DOHH2 (cell line): ENCODE measurements at regions not wholly inside any gene's neighbourhood (a gene's known extent, or its start where the extent isn't known, plus 50 kb on each side); places are given as distances from the start of the nearest gene placed in this dataset.
"Not testable (repeated sequence)": the region's sequence is repeated elsewhere in the genome, so short reads cannot be mapped to it uniquely, and the experiment has no call there.

Experiments
- H3F3A ChIP-seq: fragments of 200-600 bp; sonication (generic), shearing (Covaris generic); 2 replicates; pipeline ENCODE4 v1.6.0; 2016; ENCODE audit warnings: antibody characterized with exemption, mild to moderate bottlenecking; ENCODE audit not compliant: control insufficient read depth, insufficient read depth
- H3K27ac ChIP-seq: fragments of 200-600 bp; sonication (generic); 2 replicates; pipeline ENCODE4 v1.5.1; 2014; ENCODE audit warnings: low read depth, mild to moderate bottlenecking, low read length, moderate library complexity
- H3K27me3 ChIP-seq: fragments of 200-600 bp; sonication (generic); 2 replicates; pipeline ENCODE4 v1.6.1; 2014; ENCODE audit warnings: mild to moderate bottlenecking, low read length, mixed read lengths; ENCODE audit not compliant: control insufficient read depth
- H3K36me3 ChIP-seq: fragments of 200-600 bp; sonication (generic); 2 replicates; pipeline ENCODE4 v1.6.1; 2014; ENCODE audit warnings: mild to moderate bottlenecking, low read length, moderate library complexity, mixed read lengths; ENCODE audit not compliant: control insufficient read depth
- H3K4me1 ChIP-seq: fragments of 200-600 bp; sonication (generic); 2 replicates; pipeline ENCODE4 v1.6.1; 2014; ENCODE audit warnings: mild to moderate bottlenecking, low read length, mixed read lengths; ENCODE audit not compliant: control insufficient read depth
- H3K4me2 ChIP-seq: fragments of 200-600 bp; sonication (generic); 2 replicates; pipeline ENCODE4 v1.6.0; 2014; ENCODE audit warnings: mild to moderate bottlenecking, low read length, moderate library complexity
- H3K4me3 ChIP-seq: fragments of 200-600 bp; sonication (generic); 2 replicates; pipeline ENCODE4 v1.5.1; 2014; ENCODE audit warnings: mild to moderate bottlenecking, low read length, mixed read lengths
- H3K79me2 ChIP-seq: fragments of 200-600 bp; sonication (generic); 2 replicates; pipeline ENCODE4 v1.6.1; 2014; ENCODE audit warnings: mild to moderate bottlenecking, low read length, mixed read lengths; ENCODE audit not compliant: control insufficient read depth
- H3K9me2 ChIP-seq: fragments of 200-600 bp; sonication (generic); replicated peaks from 2 replicates; pipeline ENCODE4 v1.6.1; 2014; ENCODE audit warnings: mild to moderate bottlenecking, low read length, mixed read lengths; ENCODE audit not compliant: control insufficient read depth
- H3K9me3 ChIP-seq: fragments of 200-600 bp; sonication (generic); 2 replicates; pipeline ENCODE4 v1.6.1; 2014; ENCODE audit warnings: antibody characterized with exemption, low read length, mixed read lengths; ENCODE audit not compliant: control insufficient read depth, insufficient read depth
- H4K20me1 ChIP-seq: fragments of 200-600 bp; sonication (generic); 2 replicates; pipeline ENCODE4 v1.6.0; 2014; ENCODE audit warnings: low read depth, mild to moderate bottlenecking, antibody characterized with exemption, low read length, moderate library complexity; ENCODE audit not compliant: control insufficient read depth, insufficient read depth
- EZH2phosphoT487 ChIP-seq: fragments of 200-600 bp; sonication (generic); IDR thresholded peaks from 2 replicates; pipeline ENCODE4 v1.6.1; 2017; ENCODE audit warnings: borderline replicate concordance, mild to moderate bottlenecking, antibody characterized with exemption, low read length, moderate library complexity, mixed read lengths
- TF ChIP-seq, protein P1 (sequence below): fragments of 200-600 bp; sonication (generic); IDR thresholded peaks from one replicate; pipeline ENCODE4 v1.5.1; 2014; ENCODE audit warnings: antibody characterized with exemption, mild to moderate bottlenecking, low read depth, low read length; ENCODE audit not compliant: poor library complexity, severe bottlenecking

DNA sequence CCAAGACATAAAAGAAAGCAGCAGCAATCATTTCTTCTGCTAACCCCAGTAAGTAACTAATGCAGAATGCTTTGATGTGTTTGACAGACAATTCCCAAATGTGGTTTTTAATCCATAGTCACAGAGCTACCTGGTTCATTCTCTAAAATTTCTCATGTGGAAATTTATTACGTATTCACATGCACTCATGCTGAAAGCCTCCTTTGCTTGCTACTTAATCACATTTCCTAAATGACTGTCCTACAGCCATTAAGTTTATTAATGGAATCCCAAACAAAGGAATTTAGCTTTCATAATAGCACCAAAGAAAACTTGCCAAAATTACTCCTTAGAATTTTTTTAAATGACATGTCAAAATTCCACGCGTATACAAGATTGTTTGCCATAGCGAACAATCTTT, 68.6 kb upstream of the MCHR2 start:
- Histone ChIP-seq H3K9me2 (no peaks in the 10 kb centered on the region), H3K4me2 (no peak overlapping the region)
- no peak for TF ChIP-seq EZH2phosphoT487

DNA sequence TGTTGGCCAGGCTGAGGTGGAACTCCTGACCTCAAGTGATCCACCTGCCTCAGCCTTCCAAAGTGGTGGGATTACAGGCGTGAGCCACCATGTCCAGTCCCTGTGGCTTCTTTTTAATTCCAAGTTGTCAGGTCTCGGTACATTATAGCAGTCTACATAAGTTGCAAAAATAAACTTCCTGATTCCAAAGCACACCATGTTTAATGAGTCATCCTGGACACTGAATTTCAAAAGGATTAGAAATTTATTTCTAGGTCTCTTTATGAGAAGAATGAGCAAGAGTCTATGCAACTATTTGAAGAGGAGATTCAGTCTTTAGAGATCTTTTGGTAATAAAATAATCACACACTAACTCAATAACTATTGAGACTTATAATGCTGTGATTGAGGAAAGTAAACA, 63.9 kb upstream of the MCHR2 start:
- no peaks in the 10 kb centered on the region for H3K4me1 ChIP-seq
- no peaks in the 10 kb centered on the region for H3K9me3 ChIP-seq
- H3K27me3 ChIP-seq = no peaks in the 10 kb centered on the region
- H3K9me2 ChIP-seq = no peaks in the 10 kb centered on the region
- H3F3A ChIP-seq = no peaks in the 10 kb centered on the region
- no peak for TF ChIP-seq EZH2phosphoT487
- TF ChIP-seq, protein P1, sequence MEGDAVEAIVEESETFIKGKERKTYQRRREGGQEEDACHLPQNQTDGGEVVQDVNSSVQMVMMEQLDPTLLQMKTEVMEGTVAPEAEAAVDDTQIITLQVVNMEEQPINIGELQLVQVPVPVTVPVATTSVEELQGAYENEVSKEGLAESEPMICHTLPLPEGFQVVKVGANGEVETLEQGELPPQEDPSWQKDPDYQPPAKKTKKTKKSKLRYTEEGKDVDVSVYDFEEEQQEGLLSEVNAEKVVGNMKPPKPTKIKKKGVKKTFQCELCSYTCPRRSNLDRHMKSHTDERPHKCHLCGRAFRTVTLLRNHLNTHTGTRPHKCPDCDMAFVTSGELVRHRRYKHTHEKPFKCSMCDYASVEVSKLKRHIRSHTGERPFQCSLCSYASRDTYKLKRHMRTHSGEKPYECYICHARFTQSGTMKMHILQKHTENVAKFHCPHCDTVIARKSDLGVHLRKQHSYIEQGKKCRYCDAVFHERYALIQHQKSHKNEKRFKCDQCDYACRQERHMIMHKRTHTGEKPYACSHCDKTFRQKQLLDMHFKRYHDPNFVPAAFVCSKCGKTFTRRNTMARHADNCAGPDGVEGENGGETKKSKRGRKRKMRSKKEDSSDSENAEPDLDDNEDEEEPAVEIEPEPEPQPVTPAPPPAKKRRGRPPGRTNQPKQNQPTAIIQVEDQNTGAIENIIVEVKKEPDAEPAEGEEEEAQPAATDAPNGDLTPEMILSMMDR = no peak
- H3K27ac ChIP-seq = no peak overlapping the region
- H3K79me2 ChIP-seq = no peaks in the 10 kb centered on the region
- no peaks in the 10 kb centered on the region for H4K20me1 ChIP-seq
- no peak overlapping the region for H3K4me3 ChIP-seq
- no peak overlapping the region for H3K4me2 ChIP-seq
- H3K36me3 ChIP-seq = no peaks in the 10 kb centered on the region

More for the DNA sequence above, 68.6 kb upstream of the MCHR2 start:
- no peaks in the 10 kb centered on the region for H3K4me1 ChIP-seq
- H3K27me3 ChIP-seq = no peaks in the 10 kb centered on the region
- H3K79me2 ChIP-seq = no peaks in the 10 kb centered on the region
- no peaks in the 10 kb centered on the region for H3K36me3 ChIP-seq
- H3K27ac ChIP-seq = no peak overlapping the region
- H4K20me1 ChIP-seq = no peaks in the 10 kb centered on the region
- no peaks in the 10 kb centered on the region for H3F3A ChIP-seq
- no peaks in the 10 kb centered on the region for H3K9me3 ChIP-seq
- no peak overlapping the region for H3K4me3 ChIP-seq

DNA sequence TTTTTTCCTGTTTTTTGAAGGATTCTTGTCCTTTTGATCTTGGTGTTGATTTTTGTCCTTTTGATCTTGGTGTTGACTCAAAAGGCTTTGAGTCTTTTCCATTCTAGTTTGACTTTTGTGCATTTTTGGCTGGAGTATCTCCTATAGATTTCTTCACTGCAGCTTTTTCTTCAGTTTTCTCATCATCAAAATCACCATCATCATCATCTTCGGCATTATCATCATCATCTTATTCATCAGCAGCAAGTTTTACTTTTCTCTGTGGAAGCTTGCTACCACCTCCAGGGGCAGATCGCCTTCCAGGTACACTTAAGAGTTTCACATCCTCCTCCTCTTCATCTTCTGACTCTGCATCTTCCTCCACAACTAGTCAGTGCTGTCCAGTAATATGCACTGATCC, 56.5 kb upstream of the MCHR2 start:
- TF ChIP-seq, protein P1 = no peak
- no peak for TF ChIP-seq EZH2phosphoT487
- Histone ChIP-seq H3F3A (no peaks in the 10 kb centered on the region), H3K27ac (no peak overlapping the region), H3K9me3 (no peaks in the 10 kb centered on the region), H3K4me1 (no peaks in the 10 kb centered on the region), H3K36me3 (no peaks in the 10 kb centered on the region), H3K27me3 (no peaks in the 10 kb centered on the region), H4K20me1 (no peaks in the 10 kb centered on the region), H3K79me2 (no peaks in the 10 kb centered on the region), H3K4me2 (no peak overlapping the region), H3K4me3 (no peak overlapping the region), H3K9me2 (no peaks in the 10 kb centered on the region)

DNA sequence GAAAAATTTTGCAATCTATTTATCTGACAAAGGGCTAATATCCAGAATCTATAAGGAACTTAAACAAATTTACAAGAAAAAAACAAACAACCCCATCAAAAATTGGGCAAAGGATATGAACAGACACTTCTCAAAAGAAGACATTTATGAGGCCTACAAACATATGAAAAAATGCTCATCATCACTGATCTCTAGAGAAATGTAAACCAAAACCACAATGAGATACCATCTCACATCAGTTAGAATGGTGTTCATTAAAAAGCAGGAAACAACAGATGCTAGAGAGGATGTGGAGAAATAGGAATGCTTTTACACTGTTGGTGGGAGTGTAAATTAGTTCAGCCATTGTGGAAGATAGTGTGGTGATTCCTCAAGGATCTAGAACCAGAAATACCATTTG, 49.9 kb upstream of the MCHR2 start:
- H3K9me3 ChIP-seq, H3K4me2 ChIP-seq, H3K4me1 ChIP-seq, H3K9me2 ChIP-seq, H3K4me3 ChIP-seq, H3K27me3 ChIP-seq, H4K20me1 ChIP-seq, H3K36me3 ChIP-seq, H3F3A ChIP-seq, H3K79me2 ChIP-seq, H3K27ac ChIP-seq: not testable (repeated sequence)
